Stimulated activated CD4-positive, alpha-beta T cell treated with anti-CD3 and anti-CD28 coated beads, Interleukin-1b, Interleukin-23, amount 100 ng/mL, for 1 hour (primary cell): ENCODE measurements at regions not wholly inside any gene's neighbourhood (a gene's known extent, or its start where the extent isn't known, plus 50 kb on each side); places are given as distances from the start of the nearest gene placed in this dataset.

Experiments used
- DNase-seq, 2 donors: peaks; one replicate each; pipeline ENCODE4 v3.0.0-alpha.2; 2020; ENCODE audit warnings: low read depth in 2 of 2

DNA sequence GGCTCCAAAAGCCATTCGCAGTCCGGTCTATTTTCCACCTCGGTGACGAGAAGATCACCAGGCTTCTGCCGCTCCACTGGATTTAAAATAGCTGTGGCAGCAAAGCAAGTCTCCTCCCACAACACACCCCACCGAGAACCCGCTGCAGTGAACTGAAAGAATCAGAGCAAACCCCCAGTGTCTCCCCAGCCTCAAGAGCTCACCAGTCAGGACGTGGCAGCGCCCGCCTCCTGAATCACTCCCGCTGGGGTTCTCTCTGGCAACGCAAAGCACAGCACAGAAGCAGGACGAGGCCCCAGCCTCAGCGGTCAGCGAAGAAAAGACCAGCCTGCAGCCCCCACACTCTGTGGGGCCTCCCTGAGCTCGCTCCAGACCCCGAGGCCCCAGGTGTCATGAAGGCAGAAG is 126.1 kb upstream of the PPP2R2D start:
- no peak for DNase-seq

DNA sequence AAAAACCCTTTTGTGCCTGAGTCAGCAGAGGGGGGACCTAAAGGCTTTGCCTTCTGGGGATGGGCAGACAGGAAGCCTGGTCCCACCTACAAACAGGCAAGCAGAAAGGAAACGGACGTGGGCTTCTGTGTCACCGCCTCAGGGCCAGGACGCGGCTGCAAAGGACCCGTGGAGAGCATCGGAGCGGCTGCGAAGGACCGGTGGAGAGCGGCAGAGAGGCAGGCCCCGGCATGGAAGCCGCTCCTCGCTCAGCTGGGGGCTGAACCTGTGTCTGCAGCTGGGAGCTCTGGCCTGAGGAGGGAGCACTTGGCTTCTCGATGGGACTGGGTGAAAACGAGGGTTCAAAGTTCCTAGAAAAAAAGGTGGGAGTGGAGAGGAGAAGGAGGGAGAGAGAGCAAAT is 125.4 kb upstream of the PPP2R2D start:
- no peak for DNase-seq

DNA sequence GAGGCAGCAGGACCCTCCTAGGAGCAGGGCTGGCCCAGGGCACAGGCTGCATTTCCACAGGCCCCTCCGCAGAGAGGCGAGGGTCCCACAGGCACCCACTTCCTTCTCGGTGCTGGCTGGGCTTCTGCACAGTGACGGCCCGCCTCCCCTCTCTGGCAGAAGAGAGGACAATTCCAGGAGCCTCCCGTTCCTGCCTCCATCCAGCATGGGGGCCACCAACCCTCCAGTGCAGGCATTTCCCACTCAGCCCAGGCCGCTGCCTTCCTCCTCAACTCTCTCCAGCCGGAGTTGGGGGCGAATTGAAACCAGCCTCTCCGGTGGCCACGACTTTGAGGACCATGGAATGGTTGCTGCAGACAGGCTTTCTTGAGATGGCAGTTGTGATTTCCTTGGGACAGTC is 125.0 kb upstream of the PPP2R2D start:
- DNase-seq = no peak

DNA sequence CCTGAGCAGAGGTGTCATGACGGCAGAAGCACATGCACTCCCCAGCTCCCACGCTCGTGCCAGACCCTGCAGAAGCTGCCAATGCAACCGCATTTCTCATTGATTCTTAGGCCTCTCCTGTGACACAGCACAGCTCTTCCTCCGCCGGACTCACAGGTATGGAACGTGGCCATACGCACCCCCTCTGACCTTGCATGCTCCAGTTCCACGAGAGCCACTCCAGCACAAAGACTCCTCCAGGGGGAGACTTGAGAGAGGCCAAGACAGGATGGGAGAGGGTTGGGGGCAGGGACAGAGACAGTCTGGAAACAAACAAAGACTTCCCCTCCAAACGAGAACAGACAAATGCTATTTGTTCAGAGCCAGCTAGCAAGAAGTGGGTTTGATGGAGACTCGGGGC is 124.3 kb upstream of the PPP2R2D start:
- no peak for DNase-seq

DNA sequence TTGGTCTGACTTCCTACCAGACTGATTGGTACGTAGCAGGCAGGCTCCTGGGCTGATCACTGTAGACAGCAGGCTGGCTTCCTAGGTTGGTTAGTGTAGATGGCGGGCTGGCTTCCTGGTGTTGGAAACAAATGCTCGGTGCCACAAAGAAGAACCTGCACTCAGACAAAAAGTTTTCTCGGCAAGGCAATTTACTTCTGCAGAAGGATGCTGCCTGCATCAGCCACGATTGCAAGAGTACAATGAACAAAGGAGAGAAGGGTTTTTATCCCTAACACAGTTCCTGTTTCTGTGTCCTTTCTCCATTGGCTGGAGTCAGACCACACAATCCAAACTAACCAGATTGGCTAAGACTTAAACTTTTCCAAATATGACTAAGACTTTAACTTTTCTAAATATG is 123.6 kb upstream of the PPP2R2D start:
- no peak for DNase-seq

DNA sequence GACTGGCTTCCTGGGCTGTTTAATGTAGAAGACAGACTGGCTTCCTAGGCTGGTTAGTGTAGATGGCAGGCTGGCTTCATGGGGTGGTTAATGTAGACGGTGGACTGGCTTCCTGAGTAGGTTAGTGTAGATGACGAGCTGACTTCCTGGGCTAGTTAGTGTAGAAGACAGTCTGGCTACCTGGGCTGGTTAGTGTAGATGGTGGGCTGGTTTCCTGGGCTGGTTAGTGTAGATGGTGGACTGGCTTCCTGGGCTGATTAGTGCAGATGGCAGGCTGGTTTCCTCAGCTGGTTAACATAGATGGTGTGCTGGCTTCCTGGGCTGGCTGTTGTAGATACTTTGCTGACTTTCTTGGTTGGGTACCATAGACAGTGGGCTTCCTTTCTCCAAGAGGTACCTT is 122.9 kb upstream of the PPP2R2D start:
- no peak for DNase-seq

DNA sequence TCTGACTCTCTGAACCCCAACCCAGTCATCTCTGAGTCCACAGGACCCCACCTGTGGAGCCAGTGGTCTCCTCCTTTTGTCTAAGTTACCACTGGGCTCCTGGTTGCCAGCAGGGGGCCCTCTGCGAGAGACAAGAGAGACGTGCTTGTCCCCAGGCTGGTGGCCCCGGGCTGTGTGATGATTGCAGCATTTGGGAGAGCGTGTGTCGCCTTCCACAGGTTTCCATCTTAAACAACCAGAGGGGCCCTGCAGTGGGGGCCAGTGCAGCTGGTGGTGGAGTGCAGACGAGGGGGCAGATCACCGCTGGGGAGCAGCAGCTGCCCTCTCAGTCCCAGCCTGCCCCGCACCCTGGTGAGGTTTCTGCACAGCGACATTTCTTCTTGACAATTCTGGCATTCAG is 122.4 kb upstream of the PPP2R2D start:
- DNase-seq = no peak

DNA sequence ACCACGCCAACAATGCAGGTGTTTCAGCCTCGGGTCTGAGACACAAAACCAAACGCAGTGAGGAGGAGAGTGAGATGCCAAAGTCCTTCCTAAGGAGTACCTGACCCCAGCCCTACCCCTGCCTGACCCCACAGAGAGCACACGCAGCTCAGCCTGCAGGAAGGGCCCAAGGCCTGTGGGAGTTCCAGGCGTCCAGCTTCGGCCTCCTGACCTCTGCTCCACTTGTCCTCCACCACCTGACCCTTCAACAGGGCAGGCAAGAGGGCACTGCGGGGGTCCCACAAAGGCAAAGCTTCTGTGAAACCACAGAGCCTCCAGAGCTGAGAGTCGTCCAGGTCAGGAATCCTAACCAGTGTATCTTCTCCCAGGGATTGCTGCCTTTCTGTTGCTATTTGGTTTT is 122.0 kb upstream of the PPP2R2D start:
- DNase-seq = no peak

DNA sequence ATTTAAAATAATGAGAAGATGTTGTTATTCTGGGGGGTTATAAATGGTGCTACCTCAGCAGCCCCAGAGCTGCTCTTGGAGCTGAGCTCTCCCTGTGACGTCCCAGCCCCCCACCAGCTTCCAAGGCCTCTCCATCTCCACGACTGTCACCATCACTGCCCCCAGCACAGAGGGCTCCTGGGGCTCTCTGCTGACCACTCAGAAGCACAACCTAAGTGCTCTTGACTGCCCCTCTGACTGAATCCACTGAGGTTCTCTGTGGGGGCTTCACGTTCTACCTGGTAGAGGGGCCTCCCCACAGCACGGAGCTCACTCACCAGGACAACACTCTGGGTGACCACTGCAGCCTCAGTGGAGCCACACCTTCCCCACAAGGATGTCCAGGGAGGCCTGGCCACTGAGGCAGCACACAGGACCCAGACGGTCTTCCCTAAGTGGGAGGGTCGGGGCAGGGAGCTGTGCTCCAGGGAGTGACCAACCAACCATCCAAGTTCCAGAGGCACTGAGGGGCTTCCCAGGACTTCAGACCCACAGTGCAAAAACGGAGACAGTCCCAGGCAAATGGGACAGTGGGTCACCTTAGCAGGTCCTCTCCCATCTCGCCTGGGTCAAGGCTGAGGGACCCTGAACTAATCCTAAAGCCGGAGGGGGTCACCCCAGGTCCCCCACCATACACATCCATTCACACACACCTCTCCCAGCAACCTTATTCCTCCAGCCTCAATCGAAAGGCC is 121.0 kb upstream of the PPP2R2D start:
- no peak for DNase-seq

DNA sequence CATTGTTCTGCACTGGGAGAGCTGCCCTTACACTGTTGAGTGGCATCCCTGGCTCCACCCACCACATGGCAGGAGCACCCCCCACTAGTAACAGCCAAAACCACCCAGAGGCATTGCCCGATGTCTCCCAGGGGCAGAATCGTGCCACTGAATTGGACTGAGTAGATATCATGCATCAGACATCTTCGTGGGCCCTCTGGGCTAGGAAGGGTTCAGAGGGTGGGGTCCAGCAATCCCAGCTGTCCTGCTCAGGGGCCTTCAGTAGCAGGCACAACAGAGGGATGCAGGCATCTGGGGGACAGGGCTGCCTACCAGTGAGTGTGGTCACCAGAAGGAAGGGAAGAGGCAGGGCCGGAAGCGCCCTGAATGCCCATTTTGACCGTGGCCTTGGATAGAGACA is 119.7 kb upstream of the PPP2R2D start:
- DNase-seq = no peak

DNA sequence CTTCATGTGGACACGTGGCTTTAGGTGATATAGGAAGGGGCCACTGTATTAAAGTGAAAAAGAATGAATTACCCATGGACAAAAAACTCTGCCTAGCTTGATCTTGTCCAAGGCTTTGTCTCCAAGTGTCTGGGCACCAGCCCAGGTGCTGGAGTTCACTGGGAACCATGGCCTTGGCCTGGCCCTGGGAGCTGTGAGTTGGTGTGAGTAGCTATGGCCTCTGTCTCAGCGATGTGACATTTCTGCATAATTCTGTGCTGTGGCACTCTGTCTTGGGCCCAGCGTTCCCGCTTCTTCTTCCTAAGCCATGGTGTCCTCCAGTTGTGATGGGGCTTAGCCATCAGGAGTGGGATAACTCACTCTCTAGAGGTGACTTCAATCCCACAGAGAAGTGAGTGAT is 119.0 kb upstream of the PPP2R2D start:
- DNase-seq = no peak

DNA sequence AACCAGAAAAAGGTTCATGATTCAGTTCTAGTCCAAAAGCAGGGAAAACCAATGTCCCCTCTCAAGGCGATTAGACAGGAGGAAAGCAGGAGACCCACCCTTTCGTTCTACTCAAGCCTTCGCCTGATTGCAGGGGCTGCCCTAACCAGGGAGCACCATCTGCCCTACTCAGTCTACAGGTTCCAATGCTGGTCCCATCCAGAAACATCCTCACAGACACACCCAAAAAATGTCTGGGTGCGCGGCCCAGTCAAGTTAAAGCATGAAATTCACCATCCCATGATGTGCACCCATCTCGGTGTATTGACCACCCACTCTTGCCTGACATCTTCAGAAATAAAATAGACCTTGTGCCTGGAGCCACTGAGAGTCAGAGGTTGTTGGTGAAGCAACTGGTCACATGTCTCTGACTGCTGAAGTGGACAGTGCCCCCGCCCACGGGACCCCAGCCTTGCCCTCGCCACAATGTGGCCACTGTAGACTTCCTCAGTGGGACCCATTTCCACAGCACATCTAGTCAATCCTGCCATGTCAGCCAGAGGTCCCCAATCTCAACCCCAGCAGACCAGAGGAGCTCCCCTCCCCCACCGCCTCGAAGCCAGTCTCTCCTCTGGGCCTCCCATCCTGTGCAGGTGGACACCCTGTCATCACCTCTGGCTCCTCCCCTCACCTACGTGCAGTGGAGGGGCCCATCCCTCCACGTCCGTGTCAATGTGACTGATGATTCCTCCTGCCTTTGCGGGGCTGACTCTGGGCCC is 116.3 kb upstream of the PPP2R2D start:
- DNase-seq = no peak

DNA sequence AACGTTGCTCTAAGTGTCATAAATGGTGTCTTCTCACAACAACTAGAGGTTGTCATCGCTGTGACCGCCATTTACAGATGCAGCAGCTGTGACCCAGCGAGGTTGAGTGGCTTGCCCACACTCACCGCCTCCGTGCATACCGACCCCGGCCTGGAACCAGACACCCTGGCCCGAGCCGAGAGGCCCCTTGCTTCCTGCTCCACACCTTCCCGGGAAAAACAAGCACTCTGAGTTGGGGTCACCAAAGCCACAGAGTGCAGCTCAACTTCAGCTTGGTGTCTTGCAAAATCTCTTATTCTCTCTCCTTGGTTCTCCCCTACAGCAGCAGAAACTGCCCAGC is 115.7 kb upstream of the PPP2R2D start:
- no peak for DNase-seq

DNA sequence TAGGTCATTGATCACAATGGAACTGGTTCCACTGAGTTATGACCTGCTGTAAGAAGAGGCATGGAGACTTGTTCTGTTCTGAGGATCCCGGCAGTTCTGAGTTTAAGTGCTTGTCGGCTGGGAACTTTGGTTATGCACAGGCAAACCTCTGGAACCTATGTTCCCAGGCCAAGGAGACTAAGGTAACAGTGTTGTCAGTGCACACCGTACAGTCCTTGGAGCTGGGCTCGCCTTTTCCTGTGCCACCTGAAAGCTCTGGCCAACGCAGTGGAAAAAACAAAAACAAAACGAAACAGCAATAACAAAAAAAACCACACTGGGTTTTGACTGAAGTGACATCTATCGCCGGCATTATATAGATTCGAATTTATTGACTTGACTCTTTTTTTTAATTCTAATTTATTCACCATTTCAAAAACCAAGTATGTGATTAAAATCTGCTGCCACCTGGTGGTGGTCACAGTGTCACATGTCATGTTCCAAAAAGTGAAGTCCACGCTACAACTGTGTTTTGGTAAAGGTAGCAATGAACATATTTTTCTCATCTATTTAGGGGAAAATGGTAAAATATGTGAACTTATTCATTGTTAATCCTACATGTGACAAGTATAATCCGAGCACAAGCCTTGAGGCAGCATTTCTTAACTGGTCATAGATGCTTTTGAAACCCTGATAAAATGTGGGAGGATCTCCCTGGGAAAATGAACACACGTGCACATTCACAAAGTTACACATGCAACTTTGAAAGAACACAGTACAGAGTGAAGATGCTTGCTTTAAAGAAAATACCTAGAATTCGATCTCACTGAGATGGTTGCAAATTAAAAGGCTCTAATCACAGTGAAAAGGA is 113.8 kb upstream of the PPP2R2D start:
- DNase-seq = no peak

DNA sequence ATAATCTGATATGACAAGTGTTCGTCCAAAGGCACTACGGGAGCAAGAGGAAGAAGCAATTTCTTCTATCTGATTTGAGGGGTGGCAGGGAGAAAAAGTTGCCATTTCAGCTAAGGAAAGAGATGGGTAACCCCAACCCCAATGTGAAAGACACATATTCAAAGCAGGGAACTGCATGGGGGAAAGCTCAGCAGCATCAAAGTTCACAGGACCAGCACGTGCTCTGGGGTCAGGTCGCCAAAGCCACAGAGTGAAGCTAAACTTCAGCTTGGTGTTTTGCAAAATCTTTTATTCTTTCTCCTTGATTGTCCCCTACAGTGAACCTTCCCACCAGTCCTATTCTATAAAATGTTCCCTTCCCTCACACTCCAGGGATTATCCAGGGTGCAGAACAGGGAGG is 112.8 kb upstream of the PPP2R2D start:
- DNase-seq = no peak

DNA sequence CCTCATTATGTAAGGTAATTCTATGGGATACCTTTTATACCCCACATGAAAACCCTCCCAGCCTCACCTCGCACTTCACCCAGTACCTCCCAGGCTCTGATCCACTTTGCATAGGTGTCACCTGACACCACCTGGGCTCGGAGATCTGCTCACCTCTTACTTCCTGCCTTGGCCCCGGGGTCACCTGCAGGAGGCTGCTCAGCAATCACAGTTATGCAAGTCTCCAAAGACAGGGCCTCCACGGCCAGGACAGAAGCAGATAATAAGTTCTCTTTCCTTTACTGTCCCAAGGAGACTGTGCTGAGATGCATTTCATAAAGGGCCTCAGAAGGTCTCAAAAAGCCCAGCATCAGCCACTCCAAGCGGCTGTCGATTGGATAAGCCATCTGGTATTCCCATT is 112.4 kb upstream of the PPP2R2D start:
- no peak for DNase-seq

DNA sequence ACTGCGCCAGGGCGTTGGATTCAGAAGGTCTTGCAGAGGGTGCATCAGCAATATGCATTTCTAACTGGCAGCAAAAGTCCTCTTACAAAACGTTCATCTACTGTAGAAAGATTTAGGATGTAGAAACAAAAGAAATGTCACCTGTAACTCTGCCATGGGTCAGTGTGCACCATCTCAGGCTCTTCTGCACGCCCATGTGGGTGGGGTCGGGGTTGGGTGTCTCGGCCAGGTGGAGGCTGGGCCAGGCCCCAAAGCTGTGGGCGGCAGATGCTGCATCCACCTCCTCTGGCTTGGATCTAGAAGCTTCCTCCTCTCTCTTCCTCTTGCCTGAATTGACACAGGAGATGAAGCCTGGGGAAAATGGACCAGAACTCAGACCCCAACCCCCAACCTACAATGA is 111.3 kb upstream of the PPP2R2D start:
- DNase-seq = no peak

DNA sequence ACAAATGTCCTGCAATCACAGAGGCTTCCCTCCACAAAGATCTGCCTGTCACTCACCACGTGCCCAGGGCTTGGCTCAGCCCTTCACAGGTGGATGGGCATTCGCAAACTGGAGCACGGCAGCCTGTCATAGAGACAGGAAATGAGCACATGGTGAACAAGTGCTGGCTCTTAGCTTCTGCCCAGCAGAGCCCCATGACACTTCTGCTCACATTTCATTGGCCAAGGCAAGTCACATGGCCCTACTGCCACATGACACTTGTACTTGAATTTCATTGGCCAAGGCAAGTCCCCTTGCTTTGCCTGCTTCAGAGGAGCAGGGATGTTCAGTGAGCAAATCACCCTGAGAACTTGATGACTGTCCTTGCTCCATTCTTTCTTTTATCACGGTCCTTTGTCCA is 110.8 kb upstream of the PPP2R2D start:
- DNase-seq = no peak

DNA sequence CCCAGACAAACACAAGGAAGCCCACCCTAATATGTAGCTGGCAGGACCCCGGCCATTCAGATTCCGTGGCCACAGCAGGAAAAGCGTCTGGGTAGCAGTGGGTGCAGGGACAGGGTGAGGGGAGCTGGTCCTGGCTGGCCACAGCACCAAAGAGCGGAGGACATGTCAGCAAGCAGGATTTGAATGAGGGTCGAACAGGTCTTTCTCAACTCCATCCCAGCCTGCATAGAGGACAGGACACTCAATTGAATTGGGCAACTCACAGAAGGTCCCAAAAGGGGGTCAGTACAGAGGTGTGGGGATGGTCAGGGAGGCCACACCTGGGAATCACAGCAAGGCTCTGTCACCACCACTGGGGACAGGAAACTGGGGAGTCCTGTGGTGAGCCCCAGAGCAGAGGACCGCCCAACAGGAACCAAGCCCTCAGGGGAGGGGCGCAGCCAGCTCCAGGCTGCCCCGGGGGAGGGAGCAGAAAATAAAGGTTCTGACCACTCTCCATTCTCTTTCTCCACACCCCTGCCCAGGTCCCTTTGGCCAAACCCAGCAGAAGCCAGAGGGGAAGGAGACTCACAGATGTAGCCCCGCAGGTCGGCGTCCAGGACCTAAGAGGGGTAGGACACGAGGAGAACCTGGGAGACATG is 108.7 kb upstream of the PPP2R2D start:
- DNase-seq = no peak

DNA sequence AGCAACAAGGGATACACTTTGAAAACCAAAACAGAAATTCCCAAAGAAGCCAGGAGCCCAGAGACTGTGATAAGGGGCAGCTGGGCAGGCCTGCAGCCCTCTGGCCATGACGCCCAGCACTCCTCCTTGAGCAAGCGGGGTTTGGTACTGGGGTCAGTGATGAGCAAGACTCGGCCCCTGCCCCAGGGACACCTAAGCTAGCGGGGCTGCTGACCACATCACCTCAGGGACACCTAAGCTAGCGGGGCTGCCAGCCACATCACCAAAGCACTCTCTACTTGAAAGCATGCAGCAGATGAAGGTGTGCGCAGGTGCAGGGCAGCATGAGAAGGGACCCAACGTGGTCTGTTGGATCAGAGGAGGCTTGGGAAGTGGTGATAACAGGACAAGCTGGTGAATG is 108.0 kb upstream of the PPP2R2D start:
- no peak for DNase-seq

DNA sequence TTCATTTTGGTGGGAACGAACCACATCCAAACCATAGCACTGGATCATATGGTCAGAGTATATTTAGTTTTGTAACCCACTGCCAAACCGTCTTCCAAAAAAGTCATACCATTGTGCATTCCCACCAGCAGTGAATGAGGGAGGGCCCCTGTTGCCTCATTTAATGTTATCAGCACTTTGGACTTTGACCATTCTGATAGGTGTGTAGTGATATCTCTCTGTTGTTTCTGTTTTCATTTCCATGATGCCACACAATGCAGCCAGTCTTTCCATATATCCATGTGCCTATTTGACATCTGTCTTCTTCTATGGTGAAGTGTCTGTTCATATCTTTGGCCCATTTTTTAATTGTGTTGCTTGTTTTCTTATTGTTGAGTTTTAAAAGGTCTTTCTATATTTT is 105.0 kb upstream of the PPP2R2D start:
- DNase-seq = no peak

DNA sequence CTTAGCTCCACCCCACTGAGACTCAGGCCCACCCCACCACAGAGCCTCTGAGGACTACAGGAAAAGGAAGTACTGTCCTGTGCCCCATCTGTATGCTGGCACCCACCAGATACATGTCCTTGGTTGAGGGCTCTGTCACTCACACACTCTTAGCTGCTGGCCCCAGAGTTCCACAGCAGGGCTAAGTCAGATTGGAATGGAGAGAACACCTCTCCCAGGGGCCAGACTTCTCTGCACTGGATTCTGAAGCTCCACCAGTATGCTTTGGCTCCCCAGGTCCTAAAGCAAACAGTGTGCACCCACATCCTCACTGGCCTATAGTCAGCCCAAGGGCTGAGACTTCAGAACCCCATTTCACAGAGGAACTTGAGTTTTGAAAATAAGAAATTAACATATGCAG is 103.2 kb upstream of the PPP2R2D start:
- no peak for DNase-seq
